GM10266 (cell line): ENCODE measurements at regions not wholly inside any gene's neighbourhood (a gene's known extent, or its start where the extent isn't known, plus 50 kb on each side); places are given as distances from the start of the nearest gene placed in this dataset.

Experiments
- DNase-seq: peaks from one replicate; pipeline ENCODE4 v3.0.0; 2012; ENCODE audit errors: extremely low spot score
- CTCF ChIP-seq: IDR thresholded peaks from 2 replicates; pipeline ENCODE4 v1.5.1; 2012; ENCODE audit warnings: mild to moderate bottlenecking, low read depth; ENCODE audit not compliant: control insufficient read depth, insufficient read depth; ENCODE audit errors: missing control alignments

- no peak for DNase-seq
- TF ChIP-seq CTCF = no peak
These were observed 979.1 kb downstream of the MCTP2 start for GRCh38 chr15:95210436-95210981.

GRCh38 chr15:95215017-95215416, 983.7 kb downstream of the MCTP2 start:
- no peak for TF ChIP-seq CTCF
- DNase-seq = no peak

GRCh38 chr15:95226835-95227234, 995.5 kb downstream of the MCTP2 start:
- no peak for TF ChIP-seq CTCF
- DNase-seq = no peak

GRCh38 chr15:95227235-95227634, 995.9 kb downstream of the MCTP2 start:
- no peak for DNase-seq
- no peak for TF ChIP-seq CTCF

GRCh38 chr15:95228856-95229555, 997.6 kb downstream of the MCTP2 start:
- no peak for TF ChIP-seq CTCF
- DNase-seq = no peak

GRCh38 chr15:95235033-95235432, 1003.7 kb downstream of the MCTP2 start:
- DNase-seq = no peak

More at GRCh38 chr15:95235033-95235432, 1003.7 kb downstream of the MCTP2 start:
- TF ChIP-seq CTCF = no peak
